Naive B cell (primary cell): ENCODE measurements at regions not wholly inside any gene's neighbourhood (a gene's known extent, or its start where the extent isn't known, plus 50 kb on each side); places are given as distances from the start of the nearest gene placed in this dataset.

ENCODE experiments used
- ATAC-seq, 2 donors: fragments of 150-1000 bp; cut with Tn5 transposase; 2 replicates each; pipeline ENCODE4 v1.10.0; 2021; ENCODE audit warnings: low read depth in 2 of 2, mild to moderate bottlenecking in 2 of 2, moderate library complexity in 2 of 2
- DNase-seq: peaks from one replicate; pipeline ENCODE4 v3.0.0; 2022
- H3K27ac Mint-ChIP-seq, 6 donors: one replicate each; pipeline ENCODE4 v1.8.0; 2020 to 2022; ENCODE audit warnings: mild to moderate bottlenecking in 6 of 6, mixed read lengths in 6 of 6, moderate library complexity in 5 of 6, inconsistent platforms in 2 of 6
- H3K27me3 Mint-ChIP-seq, 3 donors: one replicate each; pipeline ENCODE4 v1.8.0; 2021 to 2022; ENCODE audit warnings: mixed read lengths in 3 of 3, mild to moderate bottlenecking in 1 of 3
- H3K36me3 Mint-ChIP-seq, 2 donors: one replicate each; pipeline ENCODE4 v1.8.0; 2020 to 2022; ENCODE audit warnings: mixed read lengths in 2 of 2, inconsistent platforms in 1 of 2, mild to moderate bottlenecking in 1 of 2
- H3K4me1 Mint-ChIP-seq, 3 donors: one replicate each; pipeline ENCODE4 v1.8.0; 2020 to 2022; ENCODE audit warnings: mixed read lengths in 3 of 3, inconsistent platforms in 1 of 3, mild to moderate bottlenecking in 1 of 3, moderate library complexity in 1 of 3
- H3K4me3 Mint-ChIP-seq, 8 donors: one replicate each; pipeline ENCODE4 v1.8.0; 2020 to 2022; ENCODE audit warnings: mild to moderate bottlenecking in 8 of 8, mixed read lengths in 8 of 8, moderate library complexity in 8 of 8, inconsistent platforms in 2 of 8
- H3K9me3 Mint-ChIP-seq, 7 donors: one replicate each; pipeline ENCODE4 v1.8.0; 2020 to 2022; ENCODE audit warnings: mixed read lengths in 7 of 7, mild to moderate bottlenecking in 5 of 7, inconsistent platforms in 2 of 7, moderate library complexity in 1 of 7

DNA sequence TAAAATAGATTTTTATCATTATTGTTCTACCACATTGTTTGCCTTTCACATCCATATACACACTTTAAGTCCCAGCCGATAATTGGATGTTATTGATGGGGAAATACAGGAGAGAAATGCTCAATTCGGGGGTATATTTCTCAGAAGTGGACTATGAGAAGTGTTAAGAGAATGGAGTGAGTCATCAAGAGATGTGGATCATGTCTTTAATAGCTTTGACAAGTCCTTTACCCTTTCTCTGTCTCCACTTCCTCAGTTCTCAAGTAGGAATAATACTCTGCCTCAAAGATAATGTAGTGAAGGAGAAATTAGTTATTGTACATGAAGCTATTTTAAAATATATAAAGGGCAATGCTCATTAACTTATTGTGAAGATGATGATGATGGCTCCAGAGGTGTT, 1017.6 kb upstream of the PIK3C3 start:
- Mint-ChIP-seq H3K9me3 (peaks cover 0 to 5% (median 2%) of the 10 kb centered on the region in 7 donors), H3K4me3 (no peak overlapping the region), H3K27ac (no peak overlapping the region), H3K36me3 (no peaks in the 10 kb centered on the region), H3K27me3 (no peaks in the 10 kb centered on the region), H3K4me1 (no peaks in the 10 kb centered on the region)
- no peak for ATAC-seq
- DNase-seq: no peak

- Mint-ChIP-seq H3K27me3 (no peaks in the 10 kb centered on the region), H3K27ac (no peak overlapping the region), H3K4me1 (no peaks in the 10 kb centered on the region), H3K9me3 (peaks cover 0 to 5% (median 3%) of the 10 kb centered on the region in 7 donors), H3K4me3 (no peak overlapping the region), H3K36me3 (no peaks in the 10 kb centered on the region)
- ATAC-seq: no peak
- no peak for DNase-seq
Measured at GRCh38 chr18:40935423-40935822, 1019.6 kb upstream of the PIK3C3 start.

GRCh38 chr18:40932862-40933261, 1022.2 kb upstream of the PIK3C3 start:
- Mint-ChIP-seq H3K4me3 (no peak overlapping the region), H3K9me3 (peaks cover 0 to 6% (median 3%) of the 10 kb centered on the region in 7 donors), H3K27ac (no peak overlapping the region), H3K27me3 (no peaks in the 10 kb centered on the region), H3K36me3 (no peaks in the 10 kb centered on the region), H3K4me1 (no peaks in the 10 kb centered on the region)
- no peak for DNase-seq
- no peak for ATAC-seq

- no peaks in the 10 kb centered on the region for H3K4me1 Mint-ChIP-seq
- DNase-seq: no peak
- H3K4me3 Mint-ChIP-seq: no peak overlapping the region
- H3K27me3 Mint-ChIP-seq: no peaks in the 10 kb centered on the region
- no peak overlapping the region for H3K27ac Mint-ChIP-seq
- peaks cover 0 to 6% (median 2%) of the 10 kb centered on the region in 7 donors for H3K9me3 Mint-ChIP-seq
- H3K36me3 Mint-ChIP-seq: no peaks in the 10 kb centered on the region
- ATAC-seq: no peak
Measured at GRCh38 chr18:40930211-40930882, 1024.7 kb upstream of the PIK3C3 start.

GRCh38 chr18:40929399-40929798, 1025.6 kb upstream of the PIK3C3 start:
- no peaks in the 10 kb centered on the region for H3K36me3 Mint-ChIP-seq
- H3K4me3 Mint-ChIP-seq: no peak overlapping the region
- H3K9me3 Mint-ChIP-seq: peaks cover 0 to 6% (median under 1%) of the 10 kb centered on the region in 7 donors
- DNase-seq: no peak
- no peaks in the 10 kb centered on the region for H3K27me3 Mint-ChIP-seq
- no peak overlapping the region for H3K27ac Mint-ChIP-seq
- no peaks in the 10 kb centered on the region for H3K4me1 Mint-ChIP-seq
- no peak for ATAC-seq

- H3K4me1 Mint-ChIP-seq: no peaks in the 10 kb centered on the region
- DNase-seq (no peak), ATAC-seq (no peak)
- H3K27ac Mint-ChIP-seq: no peak overlapping the region
- no peaks in the 10 kb centered on the region for H3K36me3 Mint-ChIP-seq
- H3K4me3 Mint-ChIP-seq: no peak overlapping the region
- peaks cover 0 to 6% (median 1%) of the 10 kb centered on the region in 7 donors for H3K9me3 Mint-ChIP-seq
- H3K27me3 Mint-ChIP-seq: no peaks in the 10 kb centered on the region
Measured at GRCh38 chr18:40926679-40927078, 1028.4 kb upstream of the PIK3C3 start.

GRCh38 chr18:40925071-40925541, 1029.9 kb upstream of the PIK3C3 start:
- H3K9me3 Mint-ChIP-seq: peaks cover 0 to 10% (median 2%) of the 10 kb centered on the region in 7 donors
- no peak overlapping the region for H3K4me3 Mint-ChIP-seq
- H3K36me3 Mint-ChIP-seq: no peaks in the 10 kb centered on the region
- H3K27ac Mint-ChIP-seq: no peak overlapping the region
- DNase-seq (no peak), ATAC-seq (no peak)
- no peaks in the 10 kb centered on the region for H3K27me3 Mint-ChIP-seq
- no peaks in the 10 kb centered on the region for H3K4me1 Mint-ChIP-seq

DNA sequence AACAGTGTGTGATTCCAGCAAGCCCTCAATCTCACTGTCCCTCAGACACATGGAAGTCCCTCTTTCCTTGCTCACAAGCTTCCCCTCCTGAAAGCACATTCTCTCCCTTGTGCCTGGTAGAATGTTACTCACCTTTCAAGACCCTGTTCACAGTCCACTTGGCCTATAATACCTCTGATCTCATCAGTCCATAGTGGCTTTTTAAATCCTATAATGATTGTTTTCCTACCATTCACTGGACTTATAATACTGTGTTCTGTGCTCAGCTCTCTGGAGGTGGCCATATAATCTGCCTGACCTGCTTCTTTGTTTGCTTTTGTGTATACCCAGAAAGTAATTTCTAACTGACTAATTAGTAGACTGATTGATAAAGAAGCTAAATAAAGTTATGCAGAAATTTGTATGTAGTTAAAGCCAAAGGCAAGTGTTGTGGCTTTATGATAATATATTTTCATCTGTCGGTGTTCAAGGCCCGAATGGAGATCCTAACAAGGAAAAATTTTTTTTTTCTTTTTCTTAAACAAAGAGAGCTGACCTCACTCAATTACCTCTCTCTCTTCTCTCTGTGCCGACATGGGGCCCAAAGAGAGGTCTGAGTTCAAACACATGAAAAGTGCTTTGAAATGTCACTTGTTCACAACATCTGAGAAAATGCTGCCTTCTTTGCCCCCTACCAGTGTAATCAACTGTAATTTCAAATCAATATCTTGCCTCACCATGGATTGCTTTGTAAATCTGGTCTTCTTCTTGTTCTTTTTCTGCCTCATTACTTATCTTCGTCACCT, 1033.0 kb upstream of the PIK3C3 start:
- Mint-ChIP-seq H3K36me3 (no peaks in the 10 kb centered on the region), H3K4me3 (no peak overlapping the region), H3K4me1 (no peaks in the 10 kb centered on the region), H3K27me3 (no peaks in the 10 kb centered on the region), H3K27ac (no peak overlapping the region), H3K9me3 (peaks cover 0 to 14% (median 1%) of the 10 kb centered on the region in 7 donors)
- DNase-seq (no peak), ATAC-seq (no peak)

GRCh38 chr18:40917056-40917455, 1038.0 kb upstream of the PIK3C3 start:
- DNase-seq: no peak
- ATAC-seq: no peak
- no peaks in the 10 kb centered on the region for H3K27me3 Mint-ChIP-seq
- H3K4me1 Mint-ChIP-seq: no peaks in the 10 kb centered on the region
- no peak overlapping the region for H3K27ac Mint-ChIP-seq
- peaks cover 0 to 16% (median 2%) of the 10 kb centered on the region in 7 donors for H3K9me3 Mint-ChIP-seq
- no peaks in the 10 kb centered on the region for H3K36me3 Mint-ChIP-seq
- no peak overlapping the region for H3K4me3 Mint-ChIP-seq

DNA sequence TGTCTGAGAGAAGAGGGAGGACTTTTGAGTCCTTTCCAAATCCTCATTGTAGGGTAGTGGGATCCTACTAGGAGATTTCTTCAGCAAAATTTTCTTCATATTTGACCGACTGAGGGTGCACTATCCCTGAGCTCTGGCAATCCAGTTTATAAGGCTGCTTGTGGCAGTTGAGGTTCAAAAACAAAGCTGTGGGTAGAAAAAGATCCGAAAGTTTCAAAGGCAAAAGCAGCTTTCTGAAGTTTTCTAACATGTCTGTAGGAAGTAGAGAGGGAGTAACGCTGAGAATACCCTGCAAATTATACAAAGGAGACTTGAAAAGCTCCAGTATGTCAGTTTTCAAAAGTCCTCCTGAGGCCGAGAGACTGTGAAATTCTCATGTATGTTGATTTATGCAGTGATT, 1039.3 kb upstream of the PIK3C3 start:
- DNase-seq: no peak
- no peaks in the 10 kb centered on the region for H3K36me3 Mint-ChIP-seq
- H3K9me3 Mint-ChIP-seq: peaks cover 0 to 12% (median 2%) of the 10 kb centered on the region in 7 donors
- H3K27me3 Mint-ChIP-seq: no peaks in the 10 kb centered on the region
- H3K27ac Mint-ChIP-seq: no peak overlapping the region
- H3K4me1 Mint-ChIP-seq: no peaks in the 10 kb centered on the region
- no peak for ATAC-seq
- no peak overlapping the region for H3K4me3 Mint-ChIP-seq

DNA sequence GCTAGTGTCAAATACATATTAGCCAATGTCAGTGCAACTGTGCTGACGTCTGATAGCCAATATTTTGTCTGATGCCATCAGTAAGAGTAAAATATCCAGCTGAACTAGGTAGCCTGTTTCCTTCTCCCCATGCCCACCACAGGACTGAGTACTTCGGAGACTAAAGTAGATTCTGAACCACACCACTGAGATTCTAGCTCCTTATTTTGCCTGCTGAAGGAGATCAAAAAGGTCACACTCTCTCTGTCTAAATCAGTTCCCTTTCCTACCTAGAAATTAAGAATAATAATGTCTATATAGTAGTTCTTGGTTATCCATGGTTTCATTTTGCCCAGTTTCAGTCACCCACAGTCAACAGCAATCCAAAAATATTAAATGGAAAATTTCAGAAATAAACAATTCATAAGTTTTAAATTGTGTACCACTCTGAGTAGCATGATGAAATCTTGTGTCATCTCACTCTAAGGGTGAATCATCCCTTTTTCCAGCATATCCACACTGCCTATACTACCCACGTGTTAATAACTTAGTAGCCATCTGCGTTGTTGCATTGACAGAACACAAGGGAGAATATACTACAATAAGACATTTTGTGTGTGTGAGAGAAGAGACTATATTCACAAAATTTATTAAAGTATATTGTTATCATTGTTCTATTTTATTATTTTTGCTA, 1043.3 kb upstream of the PIK3C3 start:
- no peak overlapping the region for H3K27ac Mint-ChIP-seq
- H3K27me3 Mint-ChIP-seq: no peaks in the 10 kb centered on the region
- no peak for DNase-seq
- ATAC-seq: no peak
- no peaks in the 10 kb centered on the region for H3K4me1 Mint-ChIP-seq
- peaks cover under 1 to 4% (median 2%) of the 10 kb centered on the region in 7 donors for H3K9me3 Mint-ChIP-seq
- no peak overlapping the region for H3K4me3 Mint-ChIP-seq
- H3K36me3 Mint-ChIP-seq: no peaks in the 10 kb centered on the region

DNA sequence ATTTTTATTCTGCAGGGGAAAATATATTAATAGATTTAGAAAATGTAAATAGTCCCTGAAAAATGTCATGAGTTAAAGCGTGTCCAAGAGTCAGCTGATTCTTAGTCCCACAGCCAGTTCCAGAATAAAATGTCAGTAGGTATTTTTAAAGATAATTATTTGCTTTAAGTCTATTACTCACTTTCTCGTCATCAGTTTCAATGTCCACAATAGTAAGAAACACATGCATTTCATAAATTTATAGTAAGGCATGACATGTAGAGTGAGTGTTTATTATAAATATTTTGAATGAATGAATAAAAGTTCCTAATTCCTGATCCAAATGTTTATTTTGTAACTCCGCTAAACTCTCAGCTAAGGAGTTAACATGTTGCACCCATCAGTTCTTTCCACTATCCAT, 1044.0 kb upstream of the PIK3C3 start:
- no peak overlapping the region for H3K27ac Mint-ChIP-seq

GRCh38 chr18:40907842-40908241, 1047.2 kb upstream of the PIK3C3 start:
- Mint-ChIP-seq H3K4me3 (no peak overlapping the region), H3K36me3 (no peaks in the 10 kb centered on the region), H3K27ac (no peak overlapping the region), H3K4me1 (no peaks in the 10 kb centered on the region), H3K9me3 (peaks cover 0 to 2% (median 0%) of the 10 kb centered on the region in 7 donors), H3K27me3 (no peaks in the 10 kb centered on the region)
- DNase-seq (no peak), ATAC-seq (no peak)

More for the DNA sequence above, 1044.0 kb upstream of the PIK3C3 start:
- no peaks in the 10 kb centered on the region for H3K4me1 Mint-ChIP-seq
- H3K27me3 Mint-ChIP-seq: no peaks in the 10 kb centered on the region
- ATAC-seq (no peak), DNase-seq (no peak)
- H3K9me3 Mint-ChIP-seq: peaks cover 0 to 3% (median 0%) of the 10 kb centered on the region in 7 donors
- no peaks in the 10 kb centered on the region for H3K36me3 Mint-ChIP-seq
- H3K4me3 Mint-ChIP-seq: no peak overlapping the region

DNA sequence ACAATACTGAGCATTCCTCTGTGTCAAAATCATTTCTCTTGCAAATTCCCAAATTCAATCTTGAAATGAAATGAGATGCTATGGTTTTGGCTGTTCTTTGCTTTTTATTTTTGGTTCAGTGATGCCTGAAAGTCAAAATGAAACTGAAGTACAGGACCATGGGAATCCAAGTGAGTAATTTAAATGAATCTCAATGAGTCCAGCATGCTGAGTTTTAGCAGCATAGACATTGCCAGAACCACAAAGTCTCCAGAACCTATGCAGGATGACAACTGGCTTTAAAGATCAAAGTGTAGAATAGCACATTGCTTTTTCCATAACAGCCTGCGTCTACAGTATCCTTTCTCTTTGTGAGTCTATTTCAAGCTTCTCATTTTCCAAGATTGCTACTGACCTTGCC, 1050.7 kb upstream of the PIK3C3 start:
- Mint-ChIP-seq H3K4me1 (no peaks in the 10 kb centered on the region), H3K9me3 (peaks cover 0 to 3% (median 0%) of the 10 kb centered on the region in 7 donors), H3K4me3 (no peak overlapping the region), H3K36me3 (no peaks in the 10 kb centered on the region), H3K27me3 (no peaks in the 10 kb centered on the region), H3K27ac (no peak overlapping the region)
- DNase-seq (no peak), ATAC-seq (no peak)
